HG03159 (cell line): ENCODE measurements at regions not wholly inside any gene's neighbourhood (a gene's known extent, or its start where the extent isn't known, plus 50 kb on each side); places are given as distances from the start of the nearest gene placed in this dataset.

Experiments
- ATAC-seq: cut with Tn5 transposase; IDR thresholded peaks from one replicate; pipeline ENCODE4 v1.9.1; 2021; ENCODE audit warnings: mild to moderate bottlenecking, moderate library complexity; ENCODE audit not compliant: unreplicated experiment

DNA sequence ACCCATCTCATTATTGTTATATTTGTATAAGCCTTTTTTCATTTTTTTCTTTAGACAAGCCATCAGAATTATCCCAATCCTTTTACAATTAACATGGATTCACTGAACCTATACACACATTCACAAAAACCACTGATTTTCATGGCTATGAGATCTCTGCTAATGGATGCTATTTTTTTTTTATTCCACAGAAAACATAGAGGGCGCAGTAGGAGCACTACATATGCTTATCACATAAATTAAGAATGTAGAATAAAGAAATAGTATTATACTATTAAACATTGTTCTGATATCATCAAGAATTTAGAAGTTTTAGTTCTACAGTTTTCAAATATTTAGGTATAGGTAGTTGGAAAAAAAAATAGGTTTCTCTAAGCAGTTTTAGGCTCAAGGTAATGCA lies 1477.4 kb downstream of the ARAP2 start:
- ATAC-seq = no peak

DNA sequence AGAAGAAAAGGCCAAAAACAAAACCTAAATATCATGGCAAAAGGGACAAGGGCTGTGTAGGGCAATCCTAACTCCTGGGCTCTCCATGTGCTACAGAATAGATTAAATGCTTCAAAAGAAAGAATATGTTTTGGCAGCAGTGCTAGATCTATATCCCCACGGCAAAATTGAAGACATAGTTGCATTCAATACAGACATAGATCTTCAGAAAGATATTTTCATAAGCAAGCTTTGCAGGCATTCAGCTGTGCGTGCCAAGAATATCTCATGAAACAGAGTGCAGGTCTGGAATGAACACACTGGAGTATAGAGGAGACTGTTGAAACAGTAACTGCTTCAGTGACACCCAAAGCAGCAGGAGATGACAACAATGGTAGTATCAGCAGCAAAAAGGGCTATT lies 1476.9 kb downstream of the ARAP2 start:
- ATAC-seq = no peak

DNA sequence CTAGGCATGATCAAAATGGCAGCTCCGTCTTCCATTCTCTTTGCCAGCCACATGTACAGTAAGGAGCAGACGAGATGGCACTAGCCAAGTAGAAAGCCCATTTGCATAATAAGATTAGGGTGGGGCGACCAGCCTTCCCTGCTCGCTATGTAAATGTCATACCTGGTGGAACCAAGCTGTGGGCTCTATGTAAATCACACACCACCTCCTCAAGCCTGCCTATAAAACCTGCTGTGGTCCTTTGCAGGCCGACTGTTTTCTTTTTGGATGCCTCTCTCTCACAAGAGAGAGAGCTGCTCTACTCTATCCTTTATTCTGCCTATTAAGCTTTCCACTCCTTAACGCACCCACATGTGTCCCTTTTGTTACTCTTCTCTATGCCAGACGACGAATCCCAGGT lies 1472.7 kb downstream of the ARAP2 start:
- no peak for ATAC-seq

DNA sequence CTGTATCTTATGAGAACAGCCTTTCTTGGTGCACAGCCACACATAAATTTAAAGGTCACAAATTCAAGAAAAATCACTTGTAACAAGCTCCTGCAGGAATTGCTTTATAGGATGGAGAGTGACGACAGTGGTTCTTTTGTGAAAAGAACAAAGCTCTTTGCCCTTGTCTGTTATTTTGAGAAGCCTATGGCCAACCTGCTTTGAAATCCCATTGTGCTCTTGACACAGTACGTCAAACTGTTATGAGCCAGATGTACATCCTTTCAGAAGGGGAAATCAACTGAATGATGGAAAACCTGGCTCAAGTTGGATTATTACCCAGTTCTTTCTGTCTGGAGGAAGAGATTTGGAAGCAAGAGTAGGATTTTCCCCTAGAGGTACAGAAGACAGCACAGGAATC lies 1454.2 kb downstream of the ARAP2 start:
- ATAC-seq = no peak

DNA sequence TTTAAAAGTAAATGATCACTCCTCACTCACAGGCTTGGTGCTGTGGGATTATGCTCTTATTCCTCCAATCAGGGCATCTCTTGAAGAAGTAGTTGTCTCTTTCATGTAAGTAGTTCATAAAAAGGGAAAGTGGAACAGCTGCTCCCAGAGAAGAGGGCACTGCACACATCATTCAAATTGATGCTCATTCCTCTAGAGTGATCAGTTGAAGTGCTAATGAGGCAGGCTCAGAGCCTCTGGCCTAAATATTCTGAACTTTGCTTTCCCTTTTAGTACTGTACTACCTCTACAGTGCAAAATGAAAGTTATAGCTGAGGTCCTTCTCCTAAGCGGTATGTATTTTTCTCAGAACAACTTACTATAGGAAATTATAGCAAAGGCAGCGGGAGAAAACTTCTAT lies 1453.1 kb downstream of the ARAP2 start:
- ATAC-seq = no peak

DNA sequence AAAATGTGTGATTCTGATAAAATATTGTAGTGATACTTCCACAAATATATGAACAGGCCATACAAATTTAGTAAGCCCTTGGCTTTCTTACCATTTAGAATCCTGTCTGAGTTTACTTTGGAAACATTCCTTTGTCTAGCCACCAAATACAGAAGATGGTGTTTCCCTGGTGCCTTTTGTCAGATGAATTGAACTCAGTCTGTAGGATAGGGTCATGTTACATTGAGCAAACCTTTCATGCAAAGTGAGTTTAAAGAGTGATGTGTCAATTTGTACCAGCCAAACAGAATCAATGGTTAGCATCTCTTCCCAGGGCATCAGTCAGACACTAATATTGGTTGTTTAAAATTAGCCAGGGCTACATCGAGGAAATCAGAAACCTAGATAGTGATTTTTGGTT lies 1443.4 kb downstream of the ARAP2 start:
- no peak for ATAC-seq

DNA sequence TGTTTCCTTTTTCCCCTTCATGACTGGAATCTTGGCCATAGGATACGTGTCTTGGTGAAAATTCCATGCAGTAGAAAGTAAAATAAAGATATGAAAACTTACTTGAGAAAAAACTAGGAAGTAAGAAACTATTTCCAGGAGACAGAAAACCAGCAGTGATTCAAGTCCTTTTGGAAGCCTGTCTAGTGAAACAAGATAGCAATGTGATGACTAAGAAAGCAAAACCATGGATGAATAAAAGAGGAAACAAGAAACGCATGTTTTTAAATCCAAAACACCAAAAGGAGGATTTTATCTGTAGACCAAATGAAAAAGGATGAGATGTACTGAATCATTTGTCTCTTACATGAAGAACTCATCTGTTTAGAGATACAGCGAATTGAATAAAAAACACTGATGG lies 1430.0 kb downstream of the ARAP2 start:
- no peak for ATAC-seq

DNA sequence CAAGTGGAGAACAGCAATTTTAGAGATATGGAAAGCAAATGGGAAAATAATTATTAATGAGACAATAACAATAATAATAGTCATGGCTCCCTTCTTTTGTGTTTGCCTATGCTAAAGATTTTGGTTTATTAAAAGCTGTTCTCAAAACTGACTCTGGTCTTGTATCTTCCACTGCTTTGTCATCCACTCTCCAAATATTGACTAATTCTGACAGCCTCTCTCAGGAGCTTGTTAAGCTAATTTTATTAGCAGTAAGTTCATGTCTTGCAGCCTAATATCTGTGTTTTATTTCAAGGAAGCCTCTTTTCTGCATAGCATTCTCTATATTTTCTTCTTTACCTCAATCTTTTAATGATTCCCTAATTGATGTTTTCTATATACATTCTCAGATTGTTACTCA lies 1419.8 kb downstream of the ARAP2 start:
- no peak for ATAC-seq

DNA sequence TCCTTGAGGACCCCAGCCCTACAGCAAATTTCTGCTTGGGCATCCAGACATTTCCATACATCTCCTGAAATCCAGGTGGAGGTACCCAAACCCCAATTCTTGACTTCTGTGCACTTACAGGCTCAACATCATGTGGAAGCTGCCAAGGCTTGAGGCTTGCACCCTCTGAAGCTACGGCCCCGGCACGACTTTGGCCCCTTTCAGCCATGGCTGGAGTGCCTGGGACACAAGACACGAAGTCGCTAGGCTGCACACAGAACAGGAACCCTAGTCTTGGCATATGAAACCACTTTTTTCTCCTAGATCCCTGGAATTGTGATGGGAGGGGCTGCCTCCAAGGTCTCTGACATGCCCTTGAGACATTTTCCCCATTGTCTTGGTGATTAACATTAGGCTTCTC lies 1417.7 kb downstream of the ARAP2 start:
- no peak for ATAC-seq

DNA sequence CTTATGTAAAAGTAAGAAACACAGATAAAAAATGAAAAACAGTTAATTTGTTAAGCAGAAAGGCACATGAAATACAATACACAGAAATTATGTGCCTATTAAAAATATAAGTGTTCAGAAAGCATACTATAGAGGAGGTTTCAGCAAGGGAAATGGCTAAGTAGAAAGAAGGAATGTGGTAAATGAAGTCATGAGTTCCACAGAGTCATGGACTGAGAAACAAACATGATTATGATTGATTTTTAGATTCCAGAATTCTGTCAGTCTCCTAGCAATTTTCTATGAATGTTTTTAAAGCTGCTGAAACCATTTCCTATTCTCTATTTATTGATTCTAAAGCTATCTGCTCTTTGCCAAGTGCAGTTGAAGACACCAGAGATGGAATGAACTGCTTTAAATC lies 1398.4 kb downstream of the ARAP2 start:
- no peak for ATAC-seq

DNA sequence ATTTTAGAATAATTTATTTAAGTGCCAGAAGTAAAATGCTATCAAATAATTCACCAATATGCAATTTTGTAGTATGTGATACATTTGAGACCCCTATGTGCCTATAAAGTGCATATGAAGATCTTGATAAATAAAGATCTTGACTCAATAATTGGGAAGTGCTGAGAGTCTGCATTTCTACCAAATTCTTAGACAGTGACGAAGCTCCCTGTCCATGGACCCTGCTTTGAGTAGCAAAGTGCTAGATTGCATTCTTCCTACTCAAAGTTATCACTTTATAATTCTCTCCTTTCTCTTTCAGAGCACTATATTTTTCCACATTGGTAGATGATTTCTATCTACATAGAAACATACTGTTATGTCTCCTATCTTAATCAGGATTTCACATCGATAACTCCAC lies 1393.9 kb downstream of the ARAP2 start:
- no peak for ATAC-seq

DNA sequence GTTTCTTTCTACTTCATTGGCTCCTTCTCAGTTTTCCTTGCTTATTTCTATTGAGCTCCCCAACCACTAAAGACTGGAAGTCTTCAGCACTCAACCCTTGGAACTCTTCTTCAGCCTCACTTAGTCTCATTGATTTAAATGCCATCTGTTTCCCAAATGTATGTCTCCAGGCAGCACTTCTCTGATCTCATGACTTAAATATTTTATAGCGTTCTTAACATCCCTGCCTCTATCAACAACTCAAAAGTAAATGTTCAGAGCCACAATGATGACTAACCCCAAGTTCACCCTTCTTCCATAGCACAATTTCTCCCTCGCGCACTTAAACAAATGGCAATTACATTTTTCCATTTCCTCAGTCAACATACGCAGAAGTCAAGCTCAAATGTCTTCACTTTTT lies 1393.3 kb downstream of the ARAP2 start:
- ATAC-seq = no peak

DNA sequence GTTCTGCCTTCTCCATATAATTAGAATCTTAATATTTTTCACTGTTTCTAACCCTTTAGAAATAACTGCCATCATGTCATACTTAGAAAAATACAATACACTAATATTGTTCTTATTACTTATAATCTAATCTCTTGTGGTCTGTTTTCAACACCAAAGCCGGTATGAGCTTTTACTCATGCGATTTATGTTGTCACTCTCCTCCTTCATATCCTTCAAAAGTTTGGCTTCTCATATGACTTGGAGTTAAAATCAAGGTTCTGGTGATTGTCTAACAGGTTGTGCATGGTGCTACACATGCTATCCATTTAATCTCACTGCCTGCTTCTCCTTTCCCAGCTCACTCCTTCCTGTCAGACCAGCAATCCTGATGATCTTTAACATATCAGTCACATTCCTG lies 1392.9 kb downstream of the ARAP2 start:
- ATAC-seq = no peak

DNA sequence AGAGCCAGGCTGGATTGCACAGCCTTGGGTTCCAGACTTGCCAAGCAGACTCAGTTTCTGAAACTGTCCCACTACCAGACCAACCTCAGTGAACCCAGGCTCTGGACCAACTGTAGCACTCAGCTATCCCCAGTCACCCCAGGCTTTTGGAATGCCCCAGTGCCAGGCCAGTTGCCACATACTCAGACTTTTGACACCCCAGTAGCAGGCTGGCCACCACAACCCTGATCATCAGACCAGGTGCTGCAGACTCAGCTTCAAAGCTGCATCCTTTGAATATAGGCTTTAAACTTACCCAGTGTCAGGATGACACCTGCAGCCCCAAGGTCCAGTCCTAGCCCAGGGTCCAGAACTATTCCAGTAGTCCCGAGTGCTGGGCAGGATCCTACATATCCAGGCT lies 1389.9 kb downstream of the ARAP2 start:
- ATAC-seq = no peak

DNA sequence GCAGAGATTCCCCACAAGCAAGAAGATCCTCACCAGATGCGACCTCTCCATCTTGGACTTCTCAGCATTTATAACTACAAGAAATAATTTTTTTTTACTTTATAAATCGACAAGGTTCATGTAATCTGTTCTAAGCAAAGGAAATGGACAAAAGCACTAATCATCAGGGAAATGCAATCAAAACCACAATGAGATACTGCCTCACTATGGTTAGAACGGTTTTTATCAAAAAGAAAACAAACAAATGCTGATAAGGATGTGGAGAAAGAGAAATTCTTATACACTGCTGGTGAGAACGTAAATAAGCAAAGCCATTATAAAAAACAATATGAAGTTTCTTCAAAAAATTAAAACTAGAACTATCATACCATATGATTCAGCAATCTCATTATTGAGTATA lies 1382.6 kb downstream of the ARAP2 start:
- no peak for ATAC-seq

DNA sequence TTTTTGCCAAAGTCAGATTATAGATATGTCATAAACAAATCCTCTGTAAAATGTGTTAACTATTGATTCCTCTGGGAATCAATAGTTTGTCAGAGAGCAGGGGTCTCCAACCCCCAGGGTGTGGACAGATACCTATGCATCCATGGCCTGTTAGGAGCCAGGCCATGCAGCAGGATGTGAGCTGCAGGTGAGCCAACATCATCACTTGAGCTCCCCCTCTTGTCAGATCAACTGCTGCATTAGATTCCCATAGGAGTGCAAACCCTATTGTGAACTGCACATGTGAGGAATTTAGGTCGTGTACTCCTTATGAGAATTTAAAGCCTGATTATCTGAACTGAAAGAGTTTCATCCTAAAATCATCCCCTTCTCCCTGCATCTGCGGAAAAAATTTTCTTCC lies 1365.4 kb downstream of the ARAP2 start:
- no peak for ATAC-seq

DNA sequence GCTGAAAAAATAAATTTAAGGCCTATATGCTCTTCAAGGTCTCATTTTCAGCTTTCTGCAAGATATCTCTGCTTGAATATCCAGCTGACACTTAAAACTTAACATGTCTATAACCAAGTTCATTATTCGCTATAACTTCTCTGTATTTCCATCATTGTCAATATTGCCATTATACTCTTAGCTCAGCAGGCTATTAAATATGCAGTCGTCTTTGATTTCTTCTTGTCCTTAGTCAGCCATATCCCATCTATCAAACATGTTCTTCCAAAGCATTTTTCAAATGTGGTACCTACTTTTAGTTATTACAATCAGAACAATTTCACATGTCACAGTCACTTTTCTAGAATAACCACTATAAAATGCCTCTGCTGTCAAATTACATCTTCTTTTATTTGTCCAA lies 1364.1 kb downstream of the ARAP2 start:
- no peak for ATAC-seq

DNA sequence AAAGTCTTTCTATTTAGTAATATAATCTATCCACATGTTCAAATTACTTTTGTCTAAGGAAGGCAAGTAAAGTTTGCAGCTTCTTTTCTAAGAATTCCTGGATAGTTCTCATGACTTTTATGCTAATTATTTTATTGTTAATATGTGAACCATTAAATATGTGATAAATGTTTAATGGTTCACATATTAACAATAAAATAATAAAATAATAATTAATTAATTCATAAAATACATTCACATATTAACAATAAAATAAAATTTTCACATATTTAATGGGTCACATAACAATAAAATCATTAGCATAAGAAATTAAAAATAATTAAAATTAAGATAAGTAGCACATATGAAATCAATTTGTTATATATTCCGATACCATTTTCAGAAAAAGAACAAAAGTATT lies 1352.4 kb downstream of the ARAP2 start:
- no peak for ATAC-seq

DNA sequence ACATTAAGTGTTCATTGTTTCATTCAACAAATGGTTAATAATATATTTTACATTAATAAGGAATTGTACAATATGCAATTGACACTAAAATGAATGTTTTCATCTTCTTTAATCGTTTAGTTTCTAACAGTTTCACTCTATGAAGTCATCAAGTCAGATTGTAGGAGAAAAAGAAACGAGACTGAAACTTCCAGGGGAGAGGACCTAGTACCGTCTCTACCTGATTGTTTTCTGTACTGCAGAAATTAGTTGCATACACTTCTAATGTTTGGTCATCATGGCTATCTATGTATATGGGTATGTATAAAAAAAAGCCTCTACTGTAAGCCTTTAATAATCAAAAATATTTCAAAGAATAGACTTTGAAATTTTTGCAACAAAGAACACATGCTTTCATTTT lies 1350.9 kb downstream of the ARAP2 start:
- ATAC-seq = no peak

DNA sequence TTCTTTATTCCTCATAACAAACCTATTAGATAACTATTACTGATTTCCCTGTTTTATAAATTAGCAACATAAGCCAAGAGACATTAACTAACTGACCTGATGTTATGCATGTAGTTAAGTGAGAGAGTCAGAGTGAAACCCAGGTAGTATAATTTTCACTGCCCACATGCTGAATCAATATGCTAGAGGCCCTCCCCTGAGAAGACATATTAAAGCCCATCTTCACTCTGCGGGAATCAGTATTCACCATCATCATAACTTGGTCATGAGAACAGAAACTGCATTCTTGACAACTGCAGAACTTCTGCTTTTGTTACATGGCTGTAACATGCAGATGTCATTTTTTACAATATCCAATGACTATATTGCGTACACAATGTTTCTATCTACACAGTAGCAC lies 1324.3 kb downstream of the ARAP2 start:
- no peak for ATAC-seq

DNA sequence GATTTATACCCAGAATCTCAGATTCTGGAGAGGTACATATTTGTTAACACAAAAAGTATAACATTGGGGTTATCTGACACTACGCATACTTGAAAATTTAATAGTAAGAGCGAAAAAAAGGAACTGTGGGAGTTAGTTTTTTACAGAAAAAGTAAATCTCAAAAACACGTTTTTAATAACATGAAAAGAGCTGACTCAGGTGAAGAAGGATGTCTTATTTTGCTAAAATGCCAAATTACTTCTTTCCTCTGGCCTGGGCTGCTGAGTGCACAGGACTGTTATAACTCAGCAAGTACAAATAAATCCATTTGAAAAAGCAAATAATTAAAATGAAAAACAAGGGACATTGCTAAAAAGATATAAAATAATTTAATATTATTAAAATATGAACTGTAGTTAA lies 1322.9 kb downstream of the ARAP2 start:
- no peak for ATAC-seq

DNA sequence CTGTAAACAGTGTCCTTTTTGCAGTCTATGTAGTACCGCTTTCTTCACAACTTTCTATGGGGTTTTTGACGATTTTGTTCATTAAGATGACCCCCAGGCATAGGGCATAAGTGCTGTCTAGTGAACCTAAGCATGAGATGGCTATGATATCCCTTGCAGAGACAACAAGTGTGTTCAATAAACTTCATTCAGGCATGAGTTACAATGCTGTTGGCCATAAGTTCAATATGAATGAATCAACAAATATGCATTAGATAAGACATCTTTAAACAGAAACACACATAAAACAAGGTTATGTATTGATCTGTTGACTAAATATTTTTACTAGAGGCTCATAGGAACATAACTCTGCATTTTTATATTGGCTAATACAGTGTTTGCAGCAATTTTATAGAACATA lies 1322.0 kb downstream of the ARAP2 start:
- no peak for ATAC-seq

DNA sequence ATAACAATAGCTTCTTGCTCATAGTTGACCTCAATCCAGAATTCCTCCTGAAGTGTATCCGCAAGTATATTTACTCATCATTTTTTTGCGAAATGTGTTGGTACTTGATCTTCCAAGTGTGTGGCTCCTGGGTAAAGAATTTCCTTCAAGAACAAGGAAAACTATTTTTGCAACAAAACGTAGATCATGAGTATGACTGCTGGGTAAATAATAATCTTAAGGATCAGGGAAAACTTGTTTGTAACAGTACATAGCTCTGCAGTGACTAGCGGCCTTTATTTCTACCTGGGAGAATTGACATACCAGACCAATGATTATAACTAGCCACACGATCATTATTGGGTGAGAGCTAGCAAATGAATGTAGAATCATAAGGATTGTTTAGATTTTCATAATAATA lies 1311.7 kb downstream of the ARAP2 start:
- no peak for ATAC-seq

DNA sequence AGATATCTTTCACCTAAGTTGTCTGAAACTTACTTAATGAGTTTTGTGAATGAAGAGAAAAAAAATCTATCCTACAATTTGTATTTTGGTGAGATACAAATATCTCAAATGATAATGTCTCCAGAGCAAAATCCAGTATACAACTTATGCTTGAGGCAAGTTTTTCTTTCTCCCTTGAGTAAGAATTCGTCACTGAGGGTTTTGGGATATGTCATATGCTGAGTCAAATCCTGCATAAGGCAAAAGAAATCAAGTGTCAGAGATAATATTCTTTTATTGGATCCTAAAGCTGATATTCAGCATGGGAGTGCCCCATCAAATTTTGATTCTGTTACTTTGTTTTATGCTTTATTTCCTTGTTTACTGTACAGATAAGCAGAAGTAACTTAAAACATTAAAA lies 1308.6 kb downstream of the ARAP2 start:
- ATAC-seq = no peak
